ENCODE measurements at regions not wholly inside any gene's neighbourhood (a gene's known extent, or its start where the extent isn't known, plus 50 kb on each side); places are given as distances from the start of the nearest gene placed in this dataset.

DNA sequence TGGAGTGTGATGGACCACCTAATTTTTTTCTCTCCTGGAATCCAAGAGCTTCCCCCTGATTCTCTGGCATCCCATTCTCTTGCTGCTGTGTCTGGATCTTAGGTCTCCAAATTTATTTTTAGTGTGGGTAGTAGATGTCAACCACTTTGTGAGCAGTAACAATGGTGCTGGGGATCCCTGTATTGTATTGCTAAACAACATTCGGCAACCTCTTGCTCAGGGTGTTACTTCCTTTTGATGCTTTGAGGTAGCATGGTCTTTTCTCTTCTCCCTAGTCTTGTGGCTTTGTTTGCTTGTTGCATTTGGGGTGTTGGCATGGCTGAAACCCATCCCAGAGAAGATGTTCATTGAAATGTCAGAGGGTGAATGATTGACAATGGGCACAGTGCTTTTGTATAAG, 737.4 kb downstream of the BCL11A start:
- TF ChIP-seq, protein P1, sequence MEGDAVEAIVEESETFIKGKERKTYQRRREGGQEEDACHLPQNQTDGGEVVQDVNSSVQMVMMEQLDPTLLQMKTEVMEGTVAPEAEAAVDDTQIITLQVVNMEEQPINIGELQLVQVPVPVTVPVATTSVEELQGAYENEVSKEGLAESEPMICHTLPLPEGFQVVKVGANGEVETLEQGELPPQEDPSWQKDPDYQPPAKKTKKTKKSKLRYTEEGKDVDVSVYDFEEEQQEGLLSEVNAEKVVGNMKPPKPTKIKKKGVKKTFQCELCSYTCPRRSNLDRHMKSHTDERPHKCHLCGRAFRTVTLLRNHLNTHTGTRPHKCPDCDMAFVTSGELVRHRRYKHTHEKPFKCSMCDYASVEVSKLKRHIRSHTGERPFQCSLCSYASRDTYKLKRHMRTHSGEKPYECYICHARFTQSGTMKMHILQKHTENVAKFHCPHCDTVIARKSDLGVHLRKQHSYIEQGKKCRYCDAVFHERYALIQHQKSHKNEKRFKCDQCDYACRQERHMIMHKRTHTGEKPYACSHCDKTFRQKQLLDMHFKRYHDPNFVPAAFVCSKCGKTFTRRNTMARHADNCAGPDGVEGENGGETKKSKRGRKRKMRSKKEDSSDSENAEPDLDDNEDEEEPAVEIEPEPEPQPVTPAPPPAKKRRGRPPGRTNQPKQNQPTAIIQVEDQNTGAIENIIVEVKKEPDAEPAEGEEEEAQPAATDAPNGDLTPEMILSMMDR (conservative IDR thresholded peaks at IDR 0.05): no peak
- no peak for TF ChIP-seq EZH2 (IDR thresholded peaks at IDR 0.05; ENCODE audit: low read depth)

Data from PC-9 (cell line).